HG03439 (cell line): ENCODE measurements at regions not wholly inside any gene's neighbourhood (a gene's known extent, or its start where the extent isn't known, plus 50 kb on each side); places are given as distances from the start of the nearest gene placed in this dataset.
"Not testable (repeated sequence)": the region's sequence is repeated elsewhere in the genome, so short reads cannot be mapped to it uniquely, and the experiment has no call there.

ENCODE experiments used
- ATAC-seq: cut with Tn5 transposase; IDR thresholded peaks from one replicate; pipeline ENCODE4 v1.9.1; 2021; ENCODE audit warnings: mild to moderate bottlenecking, moderate library complexity; ENCODE audit not compliant: unreplicated experiment

DNA sequence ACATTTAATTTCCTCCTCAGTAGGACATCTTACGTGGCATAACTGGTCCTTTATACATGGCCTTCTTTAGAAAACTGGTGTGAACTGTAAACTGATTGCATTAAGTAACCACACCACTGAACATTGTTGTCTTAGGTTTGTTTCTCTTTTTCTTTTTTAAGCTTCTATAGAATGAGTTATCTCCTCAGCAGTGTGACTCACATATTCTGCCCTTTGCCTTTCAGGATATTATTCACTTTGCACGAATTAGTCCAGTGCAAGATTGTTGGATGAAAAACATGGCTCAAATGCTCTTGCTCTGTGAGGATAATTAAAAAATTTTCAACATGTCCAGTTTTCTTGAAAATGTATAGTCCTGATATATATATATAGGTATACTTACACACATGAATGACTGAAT lies 147.6 kb downstream of the KBTBD8 start:
- no peak for ATAC-seq

DNA sequence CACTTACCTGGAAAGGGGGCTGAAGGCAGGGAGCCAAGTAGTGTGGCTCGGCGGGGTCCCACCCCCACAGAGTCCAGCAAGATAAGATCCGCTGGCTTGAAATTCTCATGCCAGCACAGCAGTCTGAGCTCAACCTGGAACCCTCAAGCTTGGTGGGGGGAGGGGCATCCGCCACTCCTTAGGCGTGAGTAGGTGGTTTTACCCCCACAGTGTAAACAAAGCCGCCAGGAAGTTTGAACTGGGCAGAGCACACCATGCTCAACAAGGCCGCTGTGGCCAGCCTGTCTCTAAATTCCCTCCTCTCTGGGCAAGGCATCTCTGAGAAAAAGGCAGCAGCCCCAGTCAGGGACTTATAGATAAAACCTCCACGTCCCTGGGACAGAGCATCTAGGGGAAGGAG lies 156.3 kb downstream of the KBTBD8 start:
- ATAC-seq: no peak

DNA sequence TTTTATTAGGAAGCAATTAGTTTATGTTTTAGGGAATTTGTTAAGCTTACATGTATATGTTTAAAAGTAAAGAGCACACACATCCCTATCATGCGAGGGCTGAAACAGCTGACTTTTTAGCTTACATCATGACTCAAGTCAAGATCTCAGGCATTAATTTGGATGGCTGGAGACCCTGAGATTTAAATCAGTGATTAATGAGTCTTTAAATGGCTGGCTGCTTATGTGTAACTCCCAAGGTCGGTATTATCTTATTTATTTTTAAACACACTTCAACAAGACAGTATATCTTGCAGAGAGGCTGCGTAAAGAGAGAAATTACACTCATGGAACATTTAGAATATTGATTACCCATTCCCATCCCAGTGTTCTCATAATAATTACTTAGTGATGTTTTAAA lies 169.4 kb downstream of the KBTBD8 start:
- no peak for ATAC-seq

DNA sequence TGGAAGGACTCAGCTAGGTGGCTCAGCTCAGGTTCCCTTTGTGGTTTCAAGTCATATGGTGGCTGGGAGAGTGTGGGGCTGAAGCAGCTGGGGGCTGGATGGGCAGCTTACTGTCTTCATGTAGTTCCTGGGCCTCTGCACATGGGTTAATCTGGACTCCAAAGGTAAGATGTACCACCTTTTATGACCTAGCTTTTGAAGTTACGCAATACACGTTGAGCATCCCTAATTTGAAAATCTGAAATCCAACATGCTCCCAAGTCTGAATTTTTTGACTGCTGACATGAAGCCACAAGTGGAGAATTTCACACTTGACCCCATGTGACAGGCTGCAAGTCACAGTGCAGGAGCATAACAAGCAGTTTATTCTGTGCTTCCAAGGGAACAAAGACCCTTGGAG lies 173.7 kb downstream of the KBTBD8 start:
- ATAC-seq: no peak

DNA sequence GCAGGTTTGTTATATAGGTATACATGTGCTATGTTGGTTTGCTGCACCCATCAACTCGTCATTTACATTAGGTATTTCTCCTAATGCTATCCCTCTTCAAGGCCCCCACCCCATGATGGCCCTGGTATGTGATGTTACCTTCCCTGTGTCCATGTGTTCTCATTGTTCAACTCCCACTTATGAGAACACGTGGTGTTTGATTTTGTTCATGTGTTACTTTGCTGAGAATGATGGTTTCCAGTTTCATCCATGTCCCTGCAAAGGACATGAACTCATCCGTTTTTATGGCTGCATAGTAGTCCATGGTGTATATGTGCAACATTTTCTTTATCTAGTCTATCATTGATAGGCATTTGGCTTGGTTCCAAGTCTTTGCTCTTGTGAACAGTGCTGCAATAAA lies 175.0 kb downstream of the KBTBD8 start:
- ATAC-seq: not testable (repeated sequence)

DNA sequence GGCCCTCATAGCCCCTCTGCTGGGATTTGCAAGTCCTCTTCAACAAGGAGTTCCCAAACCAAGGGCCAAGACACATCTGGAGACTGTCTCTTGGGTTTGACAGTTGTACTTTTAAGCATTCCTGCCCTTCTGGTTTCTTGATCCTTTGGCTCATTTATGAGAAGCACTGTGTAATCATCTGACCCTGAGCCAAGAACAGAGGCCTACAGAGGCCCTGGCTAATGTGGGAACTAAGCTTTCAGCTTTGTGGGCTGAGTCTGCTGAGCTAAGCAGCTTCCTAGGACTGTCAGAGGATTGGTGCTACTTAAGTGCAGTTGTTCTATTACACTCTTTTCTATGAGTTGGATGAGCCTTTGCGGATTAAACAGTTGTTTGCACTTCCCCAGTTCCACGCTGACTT lies 178.3 kb downstream of the KBTBD8 start:
- ATAC-seq: no peak

DNA sequence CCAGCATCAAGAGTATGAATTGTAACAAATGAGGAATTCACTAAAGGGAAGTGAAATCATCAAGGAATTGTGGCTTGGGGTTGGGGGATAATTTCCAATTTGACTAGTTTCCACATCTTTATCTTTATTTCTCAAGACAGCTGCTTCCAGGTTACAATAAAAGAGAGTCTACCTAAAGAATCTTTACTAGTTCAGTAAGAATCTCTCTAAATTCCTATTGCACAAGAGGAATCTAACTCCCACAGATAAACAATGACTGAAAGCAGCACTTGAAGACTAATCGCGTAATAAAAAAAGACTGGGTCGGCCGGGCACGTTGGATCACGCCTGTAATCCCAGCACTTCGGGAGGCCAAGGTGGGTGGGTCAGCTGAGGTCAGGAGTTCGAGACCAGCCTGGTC lies 194.4 kb downstream of the KBTBD8 start:
- no peak for ATAC-seq

DNA sequence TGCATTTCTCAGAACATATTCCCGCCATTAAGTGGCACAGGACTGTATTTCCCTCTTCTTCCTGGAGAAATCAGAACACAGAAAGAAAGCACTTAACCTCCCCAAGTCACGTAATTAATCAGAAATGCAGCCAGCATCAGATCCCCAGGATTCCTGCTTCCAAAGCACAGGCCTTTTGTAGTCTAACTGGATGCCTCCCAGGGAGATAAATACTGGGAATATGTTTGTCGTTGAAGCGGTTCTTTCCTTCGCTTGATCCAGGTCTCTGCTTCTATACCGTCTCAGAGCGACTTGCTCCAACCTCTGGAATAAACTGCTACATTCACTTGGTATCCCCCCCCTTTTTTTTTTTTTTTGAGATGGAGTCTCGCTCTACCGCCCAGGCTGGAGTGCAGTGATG lies 198.6 kb downstream of the KBTBD8 start:
- no peak for ATAC-seq

DNA sequence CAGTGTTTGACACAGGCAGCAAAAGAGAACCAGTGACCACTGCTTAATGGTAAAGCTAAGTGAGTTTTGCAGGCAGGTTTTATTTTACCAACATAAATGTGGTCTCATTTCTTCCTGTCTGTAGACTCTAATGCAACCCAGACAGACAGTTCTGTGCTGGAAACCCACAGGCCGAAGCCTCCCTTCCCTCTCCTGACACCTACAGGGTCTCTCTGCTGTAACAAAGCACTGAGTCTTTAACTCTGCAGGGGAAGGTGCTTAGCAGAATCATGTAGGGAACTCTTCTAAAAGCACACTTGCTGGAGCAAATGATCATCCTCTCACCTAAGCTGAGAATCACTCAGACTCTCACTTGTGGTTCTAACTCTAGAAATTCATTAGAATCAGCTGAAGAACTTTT lies 200.3 kb downstream of the KBTBD8 start:
- ATAC-seq: no peak

DNA sequence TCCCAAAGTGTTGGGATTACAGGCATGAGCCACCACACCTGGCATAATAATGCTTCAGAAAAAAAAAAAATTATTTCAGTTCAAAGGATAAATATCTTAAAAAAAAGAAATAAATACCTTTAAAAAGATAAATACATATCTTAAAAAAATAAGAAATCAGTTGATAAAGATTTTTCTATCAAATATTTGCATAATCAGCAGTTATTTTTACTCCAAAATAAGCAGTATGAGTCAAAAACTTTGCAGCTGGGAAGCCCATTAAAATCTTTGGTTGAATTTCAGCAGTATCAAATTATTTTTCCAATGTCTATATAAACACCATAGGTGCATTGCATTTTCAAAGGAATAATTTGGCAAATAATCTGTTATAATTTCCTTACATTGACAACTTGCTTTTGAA lies 202.5 kb downstream of the KBTBD8 start:
- no peak for ATAC-seq

DNA sequence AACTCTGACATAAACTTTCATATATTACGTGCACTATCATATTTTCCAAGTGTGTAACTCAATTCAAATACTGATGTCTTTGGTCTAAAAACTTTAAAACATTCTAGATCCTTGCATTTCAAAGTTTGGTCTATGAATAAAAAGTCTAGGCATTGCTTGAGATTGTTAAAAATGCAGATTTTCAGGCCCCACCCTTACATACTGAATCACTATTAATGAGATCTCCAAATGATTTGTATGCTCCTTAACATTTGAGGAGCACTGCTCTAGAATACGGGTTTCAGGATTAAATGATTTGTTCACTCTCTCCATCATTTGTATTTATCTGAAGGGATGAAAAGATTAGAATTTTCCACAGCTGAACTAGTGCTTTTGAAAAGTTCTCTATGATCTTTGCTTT lies 202.9 kb downstream of the KBTBD8 start:
- ATAC-seq: no peak

DNA sequence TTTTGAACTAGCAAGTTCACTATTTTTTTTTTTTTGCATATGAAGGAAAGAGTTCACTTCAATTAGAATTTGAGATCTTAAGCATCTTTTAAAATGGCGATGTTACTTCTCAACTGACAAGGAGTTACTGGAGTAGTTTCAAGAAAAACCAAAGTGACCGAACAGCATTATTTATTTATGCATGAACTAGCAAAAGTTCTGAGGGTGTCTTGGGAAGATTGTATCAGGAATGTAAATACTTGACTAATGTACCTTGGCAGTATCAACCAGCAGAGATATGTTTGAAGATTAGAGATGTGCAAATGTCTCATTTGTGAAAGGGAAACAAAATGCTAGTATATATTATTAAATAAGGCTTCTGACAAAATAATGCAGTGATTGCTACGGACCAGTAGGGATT lies 203.9 kb downstream of the KBTBD8 start:
- ATAC-seq: no peak

DNA sequence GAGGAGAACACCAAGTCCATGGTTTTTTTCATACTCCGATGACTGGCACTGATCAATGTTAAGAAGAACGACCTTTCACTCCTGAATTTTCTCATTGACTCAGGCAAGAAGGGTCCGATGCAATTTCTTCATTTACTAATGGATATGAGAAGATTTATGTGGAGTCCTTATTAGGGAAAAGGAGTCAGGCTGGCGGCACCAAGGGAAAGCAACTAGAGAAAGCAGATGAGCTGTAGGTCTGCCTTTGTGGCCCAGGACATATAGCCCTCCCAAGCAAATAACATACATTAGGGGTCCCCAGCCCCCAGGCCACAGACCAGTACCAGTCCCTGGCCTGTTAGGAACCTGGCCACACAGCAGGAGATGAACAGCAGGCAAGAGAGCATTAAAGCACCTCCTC lies 206.8 kb downstream of the KBTBD8 start:
- ATAC-seq: no peak

DNA sequence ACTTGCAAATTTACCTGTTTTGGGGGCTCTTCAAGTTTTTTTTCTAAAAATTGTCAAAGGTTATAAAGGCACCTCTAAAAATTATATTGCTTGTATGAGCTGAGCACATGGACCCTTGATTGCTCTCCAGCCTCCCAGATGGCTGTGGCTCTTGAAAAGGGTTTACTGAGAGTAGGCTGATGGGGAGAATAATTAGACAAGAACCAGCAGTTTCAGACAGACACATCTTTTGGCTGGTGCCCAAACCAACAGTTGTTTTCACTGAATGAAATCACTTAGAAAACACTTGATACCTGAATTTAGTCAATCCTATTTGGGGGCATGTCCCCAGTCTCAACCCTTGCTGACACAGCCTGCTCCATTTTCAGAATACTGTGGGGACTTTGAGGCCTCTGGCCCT lies 217.6 kb downstream of the KBTBD8 start:
- no peak for ATAC-seq

DNA sequence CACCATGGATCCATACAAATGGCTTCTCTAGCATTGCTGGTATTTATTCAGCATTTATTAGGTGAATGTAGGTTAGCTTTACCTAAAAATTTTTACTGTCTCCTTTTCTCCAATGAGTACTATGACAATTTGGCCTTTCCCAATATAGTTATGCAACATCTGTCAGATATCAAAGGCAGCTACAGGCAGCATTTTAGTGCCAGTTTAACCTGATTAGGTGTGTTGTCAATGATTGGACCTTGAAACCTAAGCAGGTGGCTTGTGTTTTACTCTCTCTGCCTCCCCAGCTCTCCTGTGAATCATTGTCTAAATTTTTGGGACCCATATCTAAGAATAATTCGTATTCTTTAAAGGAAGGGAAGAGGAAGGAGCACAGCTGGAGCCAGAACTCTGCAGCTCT lies 228.9 kb downstream of the KBTBD8 start:
- no peak for ATAC-seq

DNA sequence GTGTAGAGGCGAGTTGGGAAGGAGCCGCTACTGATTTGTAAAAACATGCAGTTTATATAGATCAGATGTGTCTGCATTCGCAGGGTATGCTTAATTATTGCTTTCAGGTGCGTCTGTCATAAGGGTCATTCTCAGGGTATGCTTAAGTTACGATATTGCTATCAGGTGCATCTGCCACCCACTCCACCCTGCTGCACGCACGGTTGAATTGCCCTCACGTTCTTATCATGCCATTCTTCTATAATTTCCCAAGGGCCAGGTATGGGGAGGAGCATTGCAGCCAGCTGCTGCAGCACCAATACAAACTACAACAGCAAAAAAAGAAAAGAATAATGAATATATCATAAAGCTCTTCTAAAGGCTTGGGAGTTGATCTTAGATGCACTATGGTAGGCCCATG lies 230.0 kb downstream of the KBTBD8 start:
- no peak for ATAC-seq

DNA sequence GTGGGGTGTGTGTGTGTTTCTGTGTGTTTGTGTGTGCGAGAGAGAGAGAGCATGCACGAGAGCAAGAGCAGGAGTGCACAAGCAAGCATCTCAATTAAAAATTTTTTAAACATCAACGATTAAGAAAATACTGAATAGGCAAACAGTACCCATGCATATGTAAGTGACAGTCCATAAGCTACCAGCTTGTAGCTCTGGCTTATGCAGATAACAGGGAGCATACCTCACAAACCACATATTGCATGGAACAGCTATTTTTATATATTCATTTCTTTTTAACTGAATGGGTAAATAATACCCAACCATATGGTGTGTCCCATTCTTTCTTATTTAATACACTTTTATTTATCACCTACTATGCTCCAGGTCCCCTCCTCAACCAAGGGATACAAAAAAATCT lies 234.5 kb downstream of the KBTBD8 start:
- no peak for ATAC-seq

DNA sequence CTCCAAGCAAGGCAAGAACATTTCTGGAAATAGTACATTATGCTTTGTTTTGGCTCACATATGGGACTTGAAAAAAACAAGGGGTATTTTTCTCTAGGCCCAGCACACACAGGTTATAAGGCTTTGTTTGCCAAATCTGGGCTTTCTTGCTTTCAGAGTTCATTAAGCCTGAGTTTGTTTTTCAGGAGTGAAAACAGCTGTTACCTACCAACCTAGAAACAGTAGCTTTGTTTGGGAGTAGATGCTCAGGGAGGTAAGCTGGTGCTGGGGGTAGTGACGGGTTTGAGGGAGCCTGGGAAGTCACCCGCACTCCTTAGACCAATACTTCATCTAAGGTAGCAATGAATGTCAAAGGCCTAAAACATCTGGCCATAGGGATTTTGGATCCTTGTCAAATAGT lies 241.2 kb downstream of the KBTBD8 start:
- no peak for ATAC-seq

DNA sequence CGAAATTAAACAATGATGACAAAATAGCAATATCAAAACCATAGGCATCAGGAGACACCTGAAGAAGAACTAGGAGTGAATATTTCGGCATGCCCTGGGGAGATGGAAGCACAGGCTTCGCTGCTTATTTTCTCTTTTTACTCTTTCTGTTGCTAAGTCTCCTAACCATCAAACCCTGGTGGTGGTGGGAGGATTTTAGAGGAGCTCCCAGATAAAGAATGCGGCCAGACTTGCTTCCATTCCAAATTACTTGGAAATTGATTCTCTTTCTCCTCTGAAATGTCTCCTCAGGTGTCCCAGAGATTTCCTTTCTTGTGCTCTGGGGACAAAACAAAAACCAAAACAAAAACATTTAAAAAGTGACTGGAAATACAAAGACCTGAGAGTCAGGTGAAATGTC lies 243.0 kb downstream of the KBTBD8 start:
- no peak for ATAC-seq

DNA sequence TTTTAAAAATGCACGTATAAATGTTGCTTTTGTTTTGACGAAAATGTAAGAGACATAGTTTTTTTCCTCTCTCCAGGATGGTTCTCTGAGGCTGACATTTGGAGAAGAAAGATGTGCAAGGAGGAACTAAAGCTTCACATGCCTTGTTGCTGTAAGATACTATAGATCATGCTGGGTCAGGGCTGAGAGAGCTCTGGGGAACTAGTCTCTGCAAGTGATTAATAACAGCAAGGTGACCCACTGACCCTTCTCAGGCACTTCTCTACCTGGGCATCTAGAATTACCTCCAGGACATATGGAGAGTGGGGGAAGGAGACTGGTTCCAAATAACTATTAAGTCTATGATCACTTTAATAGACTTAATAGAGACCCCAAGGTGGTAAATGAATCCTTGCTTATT lies 246.0 kb downstream of the KBTBD8 start:
- no peak for ATAC-seq

DNA sequence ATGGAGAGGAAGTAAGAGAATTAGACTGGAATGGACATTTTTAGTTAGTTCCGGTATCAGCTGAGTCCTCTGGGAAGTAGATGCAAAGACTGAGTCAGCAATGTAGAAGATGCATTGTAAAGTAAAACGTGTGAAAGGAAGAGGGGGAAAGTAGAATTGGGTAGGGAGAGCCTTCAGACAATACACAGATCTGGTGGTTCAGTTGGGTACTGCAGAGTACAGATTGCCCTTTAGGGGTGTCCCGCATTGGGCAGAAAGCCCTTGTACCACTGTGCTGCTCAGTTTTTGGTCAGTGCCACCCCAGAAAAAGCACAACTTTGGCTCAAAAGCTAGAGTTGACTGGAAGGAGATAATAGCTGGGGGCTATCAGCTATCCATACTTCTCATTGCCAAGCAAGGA lies 247.4 kb downstream of the KBTBD8 start:
- no peak for ATAC-seq

DNA sequence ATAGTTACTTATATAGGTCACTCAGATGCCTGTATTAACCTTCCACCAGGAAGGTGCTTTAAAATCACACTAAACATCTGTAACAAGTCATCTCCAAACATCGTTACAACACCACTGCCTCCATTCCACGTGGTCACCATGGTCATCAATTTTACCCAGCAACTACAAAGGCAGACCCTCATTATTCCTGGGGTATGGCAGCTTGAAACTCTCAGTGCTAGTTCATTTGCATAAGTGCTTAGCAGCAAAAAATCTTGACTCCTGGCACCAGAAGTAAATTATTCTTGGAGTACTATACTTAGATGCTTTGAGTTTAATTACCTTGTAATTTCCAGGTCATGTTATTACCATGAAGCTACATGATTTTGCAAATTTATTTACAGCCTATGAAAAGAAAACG lies 250.6 kb downstream of the KBTBD8 start:
- ATAC-seq: no peak

DNA sequence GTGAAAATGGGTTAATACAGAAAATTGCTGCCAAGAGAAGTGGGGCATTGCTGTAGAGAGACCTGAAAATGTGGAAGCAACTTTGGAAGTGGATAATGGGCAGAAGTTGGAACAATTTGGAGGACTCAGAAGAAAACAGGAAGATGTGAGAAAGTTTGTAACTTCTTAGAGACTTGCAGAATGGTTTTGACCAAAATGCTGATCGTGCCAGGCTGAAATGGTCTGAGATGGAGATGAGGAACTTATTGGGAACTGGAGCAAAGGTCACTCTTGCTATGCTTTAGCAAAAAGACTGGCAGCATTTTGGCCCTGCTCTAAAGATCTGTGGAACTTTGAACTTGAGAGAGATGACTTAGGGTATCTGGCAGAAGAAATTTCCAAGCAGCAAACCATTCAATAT lies 254.8 kb downstream of the KBTBD8 start:
- not testable (repeated sequence) for ATAC-seq

DNA sequence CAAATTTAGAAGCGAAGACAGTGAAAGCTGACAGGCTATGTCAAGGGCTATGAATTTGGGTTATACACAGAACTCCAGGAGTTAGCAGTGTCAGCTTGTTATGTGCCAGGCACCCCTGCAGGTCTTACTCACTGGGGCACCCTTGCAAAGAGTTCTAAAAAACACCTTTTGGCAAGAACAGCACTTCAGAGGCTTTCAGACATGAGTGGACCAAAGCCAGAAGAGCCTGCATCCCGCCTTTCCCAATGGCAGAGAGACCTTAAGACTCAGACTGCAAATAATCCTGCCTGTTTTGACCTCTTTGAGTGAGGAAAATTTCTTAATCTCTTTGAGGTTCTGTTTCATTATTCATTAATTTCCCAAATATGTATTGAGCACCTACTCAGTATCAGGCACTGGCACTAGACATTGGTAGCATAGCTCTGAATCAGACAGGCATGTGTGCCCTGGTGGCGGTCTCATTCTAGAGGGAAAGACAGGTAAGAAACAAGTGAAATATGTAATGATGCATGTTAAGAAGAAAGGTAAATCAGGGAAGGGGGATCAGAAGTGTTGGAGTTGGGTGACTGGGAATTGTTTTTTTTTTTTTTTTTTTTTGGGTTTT lies 280.0 kb downstream of the KBTBD8 start:
- no peak for ATAC-seq
